HG02588 (cell line): ENCODE measurements at regions not wholly inside any gene's neighbourhood (a gene's known extent, or its start where the extent isn't known, plus 50 kb on each side); places are given as distances from the start of the nearest gene placed in this dataset.

Experiments used
- ATAC-seq: cut with Tn5 transposase; IDR thresholded peaks from one replicate; pipeline ENCODE4 v1.9.1; 2021; ENCODE audit warnings: mild to moderate bottlenecking, moderate library complexity; ENCODE audit not compliant: unreplicated experiment

GRCh38 chr11:112878033-112878601, 83.1 kb upstream of the NCAM1 start:
- no peak for ATAC-seq

DNA sequence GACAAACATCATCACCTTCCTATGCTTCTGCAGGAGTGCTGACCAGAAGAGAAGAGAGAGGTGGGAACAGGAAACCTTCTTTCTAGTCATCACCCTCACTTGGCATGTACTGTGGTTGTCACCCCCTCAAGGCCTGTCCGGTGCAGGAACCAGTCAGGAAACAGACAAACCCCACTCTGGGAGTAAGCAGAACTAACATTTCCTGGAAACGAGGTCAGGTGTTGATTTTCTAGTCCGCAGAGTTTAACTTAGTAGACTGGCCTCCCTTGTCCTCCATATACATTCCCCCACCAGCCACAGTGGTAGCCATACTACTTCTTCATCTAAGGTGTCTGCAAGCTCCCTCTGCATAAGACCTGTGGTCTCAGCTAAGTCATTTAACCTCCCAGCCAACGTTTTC, 80.7 kb upstream of the NCAM1 start:
- ATAC-seq = no peak

- ATAC-seq = no peak
These were observed 79.8 kb upstream of the NCAM1 start for GRCh38 chr11:112881461-112881860.

DNA sequence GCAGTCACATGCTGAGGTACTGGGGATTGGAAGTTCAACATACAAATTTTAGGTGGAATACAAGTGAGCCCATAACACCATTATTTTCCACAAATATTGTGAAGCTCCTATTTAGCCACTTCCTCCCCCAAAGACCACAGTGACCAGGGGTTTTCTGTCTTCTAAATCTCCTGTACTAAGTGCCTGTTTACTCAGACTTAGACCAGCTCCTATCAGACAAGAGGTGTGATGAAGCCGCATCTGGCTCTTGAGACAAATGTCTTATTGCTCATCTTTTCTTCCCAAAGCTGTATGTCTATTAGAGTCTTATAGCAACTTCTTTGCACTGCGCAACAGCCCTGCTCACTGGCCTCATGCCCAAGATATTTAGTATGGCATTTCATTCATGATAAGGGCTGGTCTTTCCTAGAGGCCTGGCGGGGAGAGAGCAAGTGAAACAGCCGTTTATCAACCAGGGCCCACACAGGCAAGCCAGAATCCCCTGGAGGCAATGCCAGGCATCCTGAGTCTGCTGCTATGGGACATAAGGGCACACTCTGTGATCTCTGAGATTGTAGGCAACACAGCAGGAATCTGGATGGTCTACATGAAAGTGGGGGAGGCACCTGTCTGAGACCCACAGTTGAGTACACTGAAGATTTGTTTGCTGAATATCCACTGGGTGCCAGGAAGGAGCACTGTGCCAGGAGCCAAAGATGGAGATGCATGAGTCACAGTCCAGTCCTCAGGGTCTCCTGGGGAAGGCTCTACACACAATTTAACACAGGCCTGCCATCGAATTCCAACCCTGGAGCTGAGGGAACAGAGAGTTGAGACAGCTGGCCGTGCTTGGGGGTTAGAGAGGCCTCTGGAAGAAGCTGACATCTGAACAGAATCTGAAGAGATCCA, 78.5 kb upstream of the NCAM1 start:
- ATAC-seq = no peak

GRCh38 chr11:112884012-112884767, 77.0 kb upstream of the NCAM1 start:
- no peak for ATAC-seq

GRCh38 chr11:112885744-112886433, 75.3 kb upstream of the NCAM1 start:
- no peak for ATAC-seq

DNA sequence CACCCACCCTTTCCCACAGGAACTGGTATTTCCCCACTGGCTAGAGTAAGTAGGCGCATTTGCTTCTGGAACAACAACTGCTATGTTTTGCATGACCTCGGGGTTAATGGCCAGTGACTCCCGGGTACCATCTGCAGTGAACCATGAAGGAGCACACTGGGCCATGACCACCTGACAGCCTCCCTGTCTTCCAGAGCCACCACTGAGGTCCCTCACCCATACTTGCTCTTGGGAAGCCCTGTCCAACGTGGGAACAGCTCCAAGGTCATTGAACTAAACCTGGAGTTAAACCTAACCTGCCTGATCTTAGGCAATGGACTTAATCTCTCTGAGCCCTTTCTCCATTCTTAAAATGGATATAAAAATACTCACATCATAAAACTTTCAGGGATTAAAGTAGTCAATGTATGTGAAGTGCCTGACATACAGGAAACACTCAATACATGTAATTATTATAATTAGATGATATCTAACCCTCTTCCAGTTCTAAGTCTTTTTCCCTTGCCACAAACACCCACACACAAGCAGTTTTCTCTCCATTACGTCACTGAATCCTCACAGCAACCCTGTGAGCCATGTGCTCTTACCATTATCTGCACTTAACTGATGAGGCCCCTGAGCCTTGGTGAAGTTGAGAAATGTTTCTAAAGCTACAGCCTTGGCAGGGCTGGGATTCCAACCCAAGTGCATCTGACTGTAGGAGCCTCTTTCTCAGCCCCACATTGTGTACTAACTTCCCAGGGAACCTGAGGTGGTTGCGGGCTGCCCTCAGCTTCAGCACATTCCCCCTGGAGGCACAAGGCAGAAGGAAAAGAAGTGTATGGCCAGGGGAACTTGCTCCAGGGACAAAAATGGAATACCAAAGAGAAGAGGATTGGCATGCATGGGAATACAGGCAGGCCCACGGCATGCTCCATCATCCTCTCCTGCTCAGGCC, 74.5 kb upstream of the NCAM1 start:
- ATAC-seq = no peak

DNA sequence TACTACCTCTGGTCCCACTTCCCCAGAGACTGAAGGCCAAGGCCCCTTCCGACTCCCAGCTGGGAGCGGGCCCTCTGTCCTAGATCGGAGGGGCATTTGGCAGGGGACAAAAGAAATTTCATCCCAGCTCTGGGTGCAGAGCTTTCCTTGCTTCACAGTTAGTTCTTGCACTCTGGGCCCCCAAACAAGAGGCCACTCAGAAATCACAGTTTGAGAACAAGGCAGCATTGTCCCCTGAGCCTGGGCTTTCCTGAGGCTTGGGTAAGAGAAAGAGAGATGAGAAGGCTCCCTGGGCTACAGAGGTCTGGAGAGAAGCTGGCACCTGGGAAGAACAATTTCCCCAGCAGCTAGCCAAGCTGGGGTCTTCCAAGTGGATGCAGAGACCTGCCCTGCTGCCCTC, 71.8 kb upstream of the NCAM1 start:
- ATAC-seq = no peak

DNA sequence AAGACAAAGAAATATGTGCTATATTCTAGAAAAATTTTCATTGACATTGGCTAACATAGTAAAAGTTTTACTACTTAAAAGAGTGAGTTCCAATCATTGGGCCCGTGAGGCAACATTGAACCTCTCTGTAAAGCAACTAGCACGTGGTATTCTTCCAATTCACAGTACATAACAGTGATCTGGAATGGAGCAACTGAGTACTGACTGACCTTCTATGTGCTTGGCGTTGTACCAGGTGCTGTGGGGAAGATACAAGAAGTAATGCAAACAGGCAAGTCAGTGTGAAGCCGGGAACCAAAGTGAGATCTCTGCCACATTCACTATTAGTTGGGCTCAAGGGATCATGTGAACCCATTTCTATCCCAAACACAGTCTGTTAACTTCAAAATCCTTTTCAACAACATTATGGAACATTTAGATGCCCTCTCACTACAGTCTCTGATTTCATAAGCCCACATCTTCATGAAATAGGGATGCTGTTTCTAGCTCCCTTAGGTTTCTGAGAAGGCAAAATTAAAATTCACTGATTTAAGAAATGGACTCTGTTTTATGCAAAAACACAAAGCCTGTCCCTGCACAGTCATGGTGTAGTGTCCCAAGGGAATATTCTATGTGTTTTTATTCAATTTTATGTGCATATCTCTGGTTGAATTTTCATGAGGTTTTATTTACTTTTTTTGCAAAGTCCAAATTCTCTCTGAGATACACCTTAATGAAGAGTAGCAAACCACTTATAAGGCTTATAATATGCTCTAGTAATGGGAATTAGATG, 61.8 kb upstream of the NCAM1 start:
- ATAC-seq = no peak

DNA sequence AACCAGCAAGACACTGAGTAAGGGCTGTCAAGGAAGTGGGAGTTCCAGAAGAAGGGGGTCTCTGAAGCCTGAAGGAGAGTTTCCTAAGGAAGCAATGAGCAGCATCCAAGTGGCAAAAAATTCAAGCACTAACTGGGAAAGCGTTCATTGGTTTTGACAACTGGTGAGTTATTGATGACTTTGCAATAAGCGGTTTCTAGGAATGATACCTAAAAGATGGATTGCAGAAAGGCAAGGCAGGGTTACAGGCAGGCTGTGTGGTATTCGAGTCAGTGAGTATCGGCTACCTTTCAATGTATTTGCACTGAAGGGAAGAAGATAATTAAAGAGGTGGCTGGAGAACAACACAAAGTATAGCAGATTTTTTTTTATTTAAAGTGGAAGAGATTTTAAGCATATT, 59.3 kb upstream of the NCAM1 start:
- no peak for ATAC-seq

- ATAC-seq = no peak
These were observed 58.7 kb upstream of the NCAM1 start for GRCh38 chr11:112902361-112903011.

GRCh38 chr11:112903340-112903739, 57.9 kb upstream of the NCAM1 start:
- ATAC-seq = no peak

- no peak for ATAC-seq
These were observed 50.1 kb upstream of the NCAM1 start for GRCh38 chr11:112911124-112911523.
